SK-MEL-5 (cell line): ENCODE measurements at regions not wholly inside any gene's neighbourhood (a gene's known extent, or its start where the extent isn't known, plus 50 kb on each side); places are given as distances from the start of the nearest gene placed in this dataset.
"Not testable (repeated sequence)": the region's sequence is repeated elsewhere in the genome, so short reads cannot be mapped to it uniquely, and the experiment has no call there.

Source experiments
- DNase-seq: peaks from one replicate; pipeline ENCODE4 v3.0.0-alpha.2; 2016; ENCODE audit warnings: low read depth, low spot score
- in situ Hi-C: cut with HindIII; loops from 2 replicates; pipeline ENCODE4 v1.10.0; 2016; ENCODE audit warnings: low sequenced_read_pairs, high pct_unique_total_duplicates, low pct_unique_long_range_greater_than_20kb

DNA sequence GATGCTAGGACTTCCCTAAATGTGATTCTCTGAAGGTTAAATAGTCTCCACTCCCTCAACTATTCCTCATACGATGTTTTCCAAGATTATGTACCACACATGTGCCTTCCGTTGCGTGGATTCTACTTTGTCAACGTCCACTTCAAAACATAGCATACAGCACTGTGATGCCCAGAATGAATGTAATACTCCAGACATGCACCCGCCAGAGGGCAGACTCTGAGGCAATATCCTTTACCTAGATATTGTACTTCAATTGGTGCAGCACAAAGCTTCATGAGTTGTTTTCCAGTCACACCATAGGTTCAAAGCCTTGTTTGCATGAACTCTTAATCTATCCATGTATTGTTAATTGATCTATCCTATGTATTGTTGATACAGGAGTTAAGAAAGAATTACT, 201.0 kb upstream of the NABP1 start:
- DNase-seq, result no peak
- in situ Hi-C loops, result no loop called here

DNA sequence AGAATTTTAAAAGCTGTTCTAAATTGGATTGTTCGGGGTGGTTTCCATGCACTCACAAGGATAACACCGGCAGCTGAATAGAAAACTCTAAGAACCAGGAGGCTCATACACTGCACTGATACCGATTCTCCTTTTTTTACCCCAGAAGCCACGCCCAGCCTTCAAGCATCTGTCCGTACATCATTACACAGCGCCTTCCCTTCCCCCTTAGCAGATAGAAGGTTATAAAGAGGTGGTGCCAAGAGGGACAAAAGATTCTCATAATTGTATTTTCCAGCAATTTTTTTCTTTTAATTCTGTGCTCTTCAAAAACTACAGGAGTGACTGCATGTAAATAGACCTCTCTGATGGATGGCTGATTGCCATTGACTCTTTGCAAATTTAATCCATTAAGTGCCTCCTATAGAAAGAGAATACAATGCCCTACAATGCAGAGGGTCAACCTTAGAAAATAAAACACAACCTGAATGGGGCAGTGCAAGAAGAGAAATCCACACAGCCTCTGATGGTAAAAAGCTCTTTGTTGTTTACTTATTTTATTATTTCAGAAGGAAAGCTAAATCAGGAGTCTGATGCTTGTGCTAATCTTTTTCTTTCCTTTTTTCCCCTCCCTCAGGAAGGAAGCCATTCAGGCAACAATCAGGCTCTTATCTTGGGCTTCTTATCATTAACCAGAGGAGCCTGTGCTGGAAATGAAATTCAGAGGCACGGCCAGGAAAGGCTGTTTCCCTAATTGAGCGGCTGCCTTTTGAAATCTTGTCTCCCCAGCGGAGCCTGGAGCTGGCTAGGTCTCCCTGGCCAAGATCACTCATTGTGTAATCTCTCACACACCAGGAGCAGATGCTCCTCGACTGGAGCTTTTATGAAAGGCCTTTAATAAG, 198.9 kb upstream of the NABP1 start:
- in situ Hi-C loops, result no loop called here

DNA sequence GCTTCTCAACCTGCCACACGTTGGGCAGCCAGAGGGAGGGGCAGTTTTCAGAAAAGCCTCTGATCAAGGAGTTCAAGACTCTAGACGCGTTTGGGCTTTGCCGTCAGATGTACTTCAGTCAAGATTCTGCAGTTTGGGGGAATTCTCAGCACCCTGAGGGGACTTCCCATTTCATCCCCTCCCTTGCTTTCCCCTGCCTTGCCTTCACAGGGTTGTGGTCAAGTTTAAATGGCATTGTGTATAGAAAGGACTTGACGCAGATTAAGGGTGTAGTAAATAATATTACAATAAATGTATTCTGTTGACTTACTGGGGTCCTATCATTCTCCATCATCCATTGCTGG, 198.3 kb upstream of the NABP1 start:
- no peak for DNase-seq
- in situ Hi-C loops, result no loop called here

More for the DNA sequence above, 198.9 kb upstream of the NABP1 start:
- DNase-seq, result no peak

DNA sequence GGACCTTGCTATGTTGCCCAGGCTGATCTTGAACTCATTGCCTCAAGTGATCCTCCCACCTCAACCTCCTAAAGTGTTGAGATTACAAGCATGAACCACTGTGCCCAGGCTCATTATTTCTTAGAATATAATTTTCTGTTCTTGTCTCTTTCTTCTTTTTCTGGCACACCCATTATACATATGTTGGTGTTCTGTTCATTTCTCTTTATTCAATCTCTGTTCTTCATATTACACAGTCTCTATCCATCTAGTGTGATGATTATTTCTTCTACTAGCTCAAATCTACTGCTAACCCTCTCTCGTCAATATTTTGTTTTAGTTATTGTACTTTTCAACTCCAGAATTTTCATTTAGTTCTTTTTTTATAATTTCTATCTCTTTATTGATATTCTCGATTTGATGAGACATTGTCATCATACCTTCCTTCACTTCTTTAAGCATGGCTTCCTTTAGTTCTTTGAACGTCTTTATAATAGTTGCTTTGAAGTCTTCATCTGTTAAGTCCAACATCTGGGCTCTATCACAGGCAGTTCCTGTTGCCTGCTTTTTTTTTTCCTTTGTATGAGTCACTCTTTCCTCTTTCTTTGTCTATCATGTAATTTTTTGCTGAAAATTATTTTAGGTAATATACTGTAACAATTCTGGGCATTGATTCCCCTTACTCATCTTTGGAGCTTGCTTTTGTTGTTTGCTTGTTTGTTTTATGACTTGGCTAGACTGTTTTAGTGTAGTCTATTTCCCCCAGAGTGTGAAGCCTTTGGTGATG, 196.4 kb upstream of the NABP1 start:
- DNase-seq, result no peak
- in situ Hi-C loops, result no loop called here

DNA sequence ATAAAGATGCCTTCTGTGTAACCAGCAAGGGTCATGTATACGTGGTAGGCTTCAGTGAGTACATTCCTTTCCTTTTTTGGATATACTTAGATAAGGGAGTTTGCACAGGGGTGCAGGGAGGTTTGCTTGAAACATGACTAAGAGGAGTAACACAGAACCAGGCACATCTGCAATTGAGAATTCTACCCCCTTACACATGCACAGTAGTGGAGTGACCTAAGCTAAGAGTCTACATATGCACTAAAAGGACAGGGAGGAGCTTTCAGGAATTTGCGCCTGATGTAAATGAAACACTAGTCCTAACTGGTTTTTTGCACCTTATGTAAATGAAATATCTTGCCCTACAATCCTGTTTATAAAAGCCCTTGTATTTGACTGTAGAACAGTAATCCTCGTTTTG, 194.8 kb upstream of the NABP1 start:
- in situ Hi-C loops, result no loop called here
- no peak for DNase-seq

DNA sequence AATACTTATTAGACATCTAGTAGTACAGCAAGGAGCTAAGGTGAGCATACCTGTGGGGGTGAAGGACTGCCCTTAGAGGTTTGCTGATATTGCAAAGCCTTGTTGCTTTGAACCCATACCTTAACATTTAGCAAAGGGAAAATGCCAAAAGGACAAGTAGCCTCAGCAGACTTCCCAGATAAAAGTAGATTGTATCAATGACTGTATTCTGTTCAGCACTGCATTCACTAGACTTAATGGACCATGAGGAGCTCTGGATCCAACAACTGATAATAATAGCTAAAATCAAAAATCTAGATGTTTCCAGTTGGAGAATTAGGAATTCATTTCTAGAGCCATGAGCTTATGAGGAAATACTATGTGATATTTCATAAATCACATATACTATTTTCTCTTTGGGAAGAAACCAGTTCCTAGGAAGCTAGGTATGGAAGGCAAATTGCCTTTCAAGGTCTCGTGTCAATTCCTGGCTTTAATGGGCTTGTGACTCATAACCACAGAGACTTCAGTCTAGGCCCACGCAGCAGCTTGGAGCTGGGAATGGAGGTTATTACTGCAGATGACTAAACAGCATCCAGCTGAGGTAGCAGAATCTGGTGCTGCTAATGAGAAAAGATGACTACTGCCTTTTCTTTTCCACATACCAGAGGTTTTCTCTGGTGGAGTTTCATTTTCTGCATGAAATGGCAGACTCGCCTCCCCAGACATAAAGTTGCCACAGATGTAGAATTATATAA, 191.2 kb upstream of the NABP1 start:
- DNase-seq, result peak; percentile 50
- in situ Hi-C loops, result no loop called here

DNA sequence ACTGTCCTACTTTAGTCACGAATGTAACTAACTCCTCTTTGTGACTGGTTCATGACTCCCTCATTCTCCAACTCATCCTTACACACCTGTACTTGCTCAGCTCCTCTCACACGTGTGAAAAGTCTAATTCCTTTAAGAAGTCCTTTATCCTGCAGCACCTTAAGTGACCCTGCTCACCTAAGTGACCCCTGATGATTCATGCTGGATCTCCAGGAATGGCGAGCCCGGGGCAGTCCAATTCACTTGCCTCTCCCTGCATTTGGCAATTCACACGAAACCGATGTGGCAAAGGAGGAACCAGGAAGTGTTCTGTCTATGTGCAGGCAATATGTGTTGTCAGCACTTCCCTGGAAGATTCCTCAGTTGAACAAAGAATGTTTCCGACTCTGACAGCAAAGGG, 189.8 kb upstream of the NABP1 start:
- in situ Hi-C loops, result no loop called here
- DNase-seq, result no peak

DNA sequence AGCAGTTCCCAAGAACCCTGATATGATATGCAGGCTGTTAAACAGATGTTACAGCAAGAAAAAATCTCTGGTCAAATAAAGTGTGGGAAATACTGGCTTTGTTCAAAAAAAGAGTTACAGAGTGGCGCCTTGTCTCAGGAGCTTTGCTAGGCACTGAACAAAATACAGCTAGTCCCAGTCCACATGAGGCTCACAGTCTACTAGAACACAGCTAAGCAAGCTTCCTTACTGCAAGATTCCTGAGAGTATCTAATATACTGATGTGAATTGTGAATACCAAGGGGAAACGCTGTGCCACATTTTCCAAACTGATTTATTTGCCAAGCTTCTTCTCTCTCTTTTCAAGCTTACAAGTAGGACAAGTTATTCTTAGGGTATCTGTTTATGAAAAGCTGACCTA, 188.8 kb upstream of the NABP1 start:
- in situ Hi-C loops, result no loop called here
- DNase-seq, result no peak

DNA sequence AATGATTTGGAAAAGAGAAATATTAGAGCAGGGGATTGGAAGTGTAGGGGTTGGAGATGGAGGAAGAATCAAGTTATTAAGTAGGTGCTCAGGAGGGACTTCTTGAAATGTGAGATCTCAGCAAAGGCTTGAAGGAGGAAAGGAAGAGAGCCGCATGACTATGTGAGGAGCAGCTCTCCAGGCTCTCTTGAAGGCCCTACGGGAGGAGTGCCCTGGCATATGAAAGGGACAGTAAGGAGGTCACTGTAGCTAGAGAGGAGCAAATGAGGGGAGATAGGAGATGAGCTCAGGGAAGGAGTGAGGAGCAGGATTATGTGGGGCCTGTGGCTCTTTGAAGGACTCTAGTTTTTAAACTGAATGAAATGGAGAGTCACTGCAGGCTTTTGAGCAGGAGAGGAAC, 181.1 kb upstream of the NABP1 start:
- in situ Hi-C loops, result no loop called here
- DNase-seq, result no peak

DNA sequence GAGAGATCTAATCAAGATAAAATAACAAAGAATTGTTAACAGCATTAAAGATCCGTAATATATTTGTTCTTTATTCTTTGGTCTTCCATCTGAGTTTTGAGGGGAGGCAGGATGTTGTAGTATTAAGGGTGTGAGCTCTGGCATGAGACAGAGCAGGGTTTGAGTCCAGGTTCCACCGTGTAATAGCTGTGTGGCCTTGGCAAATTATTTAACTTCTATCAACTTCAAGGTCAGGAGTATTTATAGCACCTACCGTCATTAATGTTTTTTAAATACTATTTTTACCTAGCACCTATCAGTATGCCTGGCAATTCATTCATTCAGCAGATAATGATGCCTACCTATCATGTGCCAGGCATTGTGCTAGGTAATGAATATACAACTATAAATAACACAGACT, 180.1 kb upstream of the NABP1 start:
- DNase-seq, result no peak
- in situ Hi-C loops, result no loop called here

DNA sequence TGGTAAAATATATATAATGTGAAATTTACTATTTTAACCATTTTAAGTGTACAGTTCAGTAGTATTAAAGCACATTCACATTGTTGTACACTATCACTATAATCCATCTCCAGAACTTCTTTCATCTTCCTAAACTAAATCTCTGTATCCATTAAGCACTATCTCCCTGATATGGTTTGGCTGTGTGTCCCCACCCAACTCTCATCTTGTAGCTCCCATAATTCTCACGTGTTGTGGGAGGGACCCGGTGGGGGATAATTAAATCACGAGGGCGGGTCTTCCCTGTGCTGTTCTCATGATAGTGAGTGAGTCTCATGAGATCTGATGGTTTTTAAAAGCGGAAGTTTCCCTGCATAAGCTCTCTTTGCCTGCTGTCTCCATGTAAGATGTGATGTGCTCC, 178.9 kb upstream of the NABP1 start:
- in situ Hi-C loops, result no loop called here
- peak; percentile 30 for DNase-seq

DNA sequence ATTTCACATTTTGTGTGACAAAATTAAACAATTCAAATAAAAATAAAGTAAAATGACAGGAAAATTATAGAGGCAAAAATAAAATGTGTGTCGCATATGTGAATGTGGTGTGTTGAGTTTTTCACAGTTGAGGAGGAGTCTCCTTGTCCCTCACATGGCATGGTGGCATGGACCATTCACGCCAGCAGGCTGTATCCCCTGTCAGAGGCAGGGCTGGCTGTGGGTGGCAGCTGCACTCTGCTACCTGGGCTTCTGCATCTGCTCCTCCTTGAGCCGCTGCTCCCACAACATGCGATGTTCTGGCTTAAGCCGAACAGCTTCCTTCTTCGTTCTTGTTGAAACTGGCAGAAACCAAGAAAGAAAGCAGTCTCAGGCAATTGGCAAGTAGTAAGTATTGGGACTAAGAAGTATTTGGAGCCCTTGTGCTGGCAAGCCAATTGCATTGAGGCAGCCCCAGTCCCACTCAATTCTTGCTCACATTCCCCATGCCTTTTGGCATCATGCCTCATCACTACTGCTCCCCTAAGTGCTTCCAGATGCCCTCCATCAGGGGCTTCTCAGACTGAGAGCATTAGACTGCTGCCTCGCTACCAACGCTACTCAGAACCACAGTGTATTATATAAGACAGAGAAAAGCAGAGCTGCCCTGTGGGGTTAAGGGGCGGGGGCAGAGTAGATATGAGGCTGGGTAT, 177.9 kb upstream of the NABP1 start:
- DNase-seq, result no peak
- in situ Hi-C loops, result no loop called here

DNA sequence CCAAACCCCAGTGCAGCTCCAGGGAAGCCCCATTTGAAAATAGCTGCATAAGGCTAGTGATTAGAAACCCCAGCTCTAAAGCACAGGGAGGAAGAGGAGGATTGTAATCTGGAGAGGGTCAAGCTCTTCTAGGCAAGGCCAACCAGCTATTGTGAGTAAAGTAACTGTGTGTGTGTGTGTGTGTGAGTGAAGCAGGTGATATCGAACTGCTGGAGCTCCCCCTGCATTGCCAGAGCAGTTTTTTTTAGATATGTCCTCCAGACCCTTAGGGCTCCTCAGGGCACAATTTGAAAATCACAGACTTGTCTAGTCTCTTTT, 177.4 kb upstream of the NABP1 start:
- in situ Hi-C loops, result no loop called here
- DNase-seq, result no peak

DNA sequence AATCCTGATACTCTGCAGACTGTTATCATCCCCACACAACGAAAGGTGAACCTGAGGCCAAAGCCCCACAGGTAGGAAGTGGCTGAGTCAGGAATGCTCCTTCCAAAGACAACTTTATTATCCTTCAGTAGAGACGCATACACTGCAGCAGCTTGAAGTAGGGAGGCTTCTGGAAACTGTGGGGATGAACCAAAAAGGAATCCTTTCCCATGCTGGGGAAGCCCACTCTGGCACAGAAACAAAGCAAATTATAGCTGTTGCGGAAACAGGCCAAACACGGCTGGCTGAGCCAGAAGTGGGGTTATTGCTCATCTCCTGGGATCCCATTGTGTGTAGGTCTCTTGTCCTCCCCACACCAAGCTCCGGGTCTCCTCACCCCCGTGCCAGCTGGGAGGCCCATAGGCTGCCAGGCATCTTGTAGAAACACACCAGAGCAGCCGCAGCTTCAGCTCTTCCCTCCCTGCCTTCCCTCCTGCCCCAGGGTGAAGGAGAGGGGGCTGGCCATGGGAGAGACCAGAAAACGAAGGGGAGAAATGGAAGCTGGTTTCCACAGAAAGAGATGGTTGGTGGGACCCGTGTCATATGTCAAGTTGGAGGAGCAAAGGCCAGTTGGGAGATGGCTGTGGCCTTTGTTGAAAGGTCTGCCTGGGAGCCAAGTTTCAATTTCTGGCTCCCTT, 176.9 kb upstream of the NABP1 start:
- DNase-seq, result no peak

DNA sequence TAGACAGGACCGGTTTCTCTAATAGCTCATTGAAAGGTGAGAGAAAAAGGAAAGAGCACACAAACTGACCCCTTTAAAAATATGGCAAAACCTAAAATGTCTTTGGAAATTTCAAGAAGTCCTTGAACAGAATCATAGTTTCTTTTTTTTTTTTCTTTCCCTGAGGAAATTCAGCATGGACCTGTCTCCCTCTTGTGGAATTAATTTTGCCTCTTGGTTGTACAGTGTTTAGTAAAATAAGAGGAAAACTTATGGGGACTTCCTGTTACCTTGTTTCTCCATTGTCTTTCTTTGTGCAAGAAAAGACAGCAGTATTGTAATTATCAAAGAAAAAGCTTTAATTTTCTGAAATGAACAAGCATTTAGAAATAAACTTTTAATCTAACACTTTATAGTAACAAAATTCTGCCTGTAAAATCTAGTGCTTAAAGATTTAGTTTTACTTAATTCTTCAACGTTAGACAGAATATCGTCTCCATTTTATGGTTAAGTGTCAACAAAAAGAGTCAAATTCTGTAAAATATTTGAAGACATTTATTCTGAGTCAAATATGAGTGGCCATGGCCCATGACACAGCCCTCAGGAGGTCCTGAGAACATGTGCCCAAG, 176.3 kb upstream of the NABP1 start:
- peak; percentile 57 for DNase-seq
- in situ Hi-C loops, result no loop called here

More for the DNA sequence above, 176.9 kb upstream of the NABP1 start:
- in situ Hi-C loops, result no loop called here

DNA sequence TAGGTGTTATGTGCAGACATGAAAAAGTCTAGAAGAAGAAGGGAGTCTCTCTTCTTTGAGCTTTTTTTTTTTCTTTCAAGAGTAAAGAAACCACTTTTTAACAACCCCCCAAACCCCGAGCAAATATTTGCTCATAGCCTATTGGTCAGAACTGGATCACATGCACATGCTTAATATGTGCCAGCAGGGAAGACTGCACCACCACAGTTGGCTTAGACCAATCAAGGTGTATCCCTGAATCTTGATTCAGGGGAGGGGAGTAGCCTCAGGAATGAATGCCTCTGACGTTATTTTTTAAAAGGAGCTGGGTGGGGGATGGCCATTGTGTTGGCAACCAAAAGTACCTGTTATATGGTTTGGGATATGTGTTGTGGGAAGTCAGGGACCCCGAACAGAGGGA, 171.4 kb upstream of the NABP1 start:
- DNase-seq, result no peak
- in situ Hi-C loops, result no loop called here

DNA sequence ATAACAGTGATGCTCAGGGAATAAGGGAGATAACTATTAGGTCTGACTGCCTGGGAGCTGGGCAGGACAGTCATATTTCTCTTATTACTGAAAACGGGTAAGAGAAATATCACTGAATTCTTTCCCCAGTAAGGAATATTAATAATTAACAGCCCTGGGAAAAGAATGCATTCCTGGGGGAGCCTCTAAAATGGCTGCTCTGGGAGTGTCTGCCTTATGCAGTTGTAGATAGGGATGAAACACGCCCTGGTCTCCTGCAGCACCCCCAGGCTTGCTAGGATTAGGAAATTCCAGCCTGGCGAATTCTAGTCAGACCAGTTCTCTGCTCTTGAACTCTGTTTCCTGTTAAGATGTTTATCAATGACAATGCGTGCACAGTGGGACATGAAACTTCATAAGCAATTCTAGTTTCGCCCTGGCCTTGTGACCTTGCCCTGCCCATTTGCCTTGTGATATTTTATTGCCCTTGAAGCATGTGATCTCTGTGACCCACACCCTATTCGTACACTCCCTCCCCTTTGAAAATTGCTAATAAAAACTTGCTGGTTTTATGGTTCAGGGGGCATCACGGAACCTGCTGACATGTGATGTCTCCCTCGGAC, 170.6 kb upstream of the NABP1 start:
- in situ Hi-C loops, DNase-seq: not testable (repeated sequence)
